ENCODE measurements at regions not wholly inside any gene's neighbourhood (a gene's known extent, or its start where the extent isn't known, plus 50 kb on each side); places are given as distances from the start of the nearest gene placed in this dataset.
"Not testable (repeated sequence)": the region's sequence is repeated elsewhere in the genome, so short reads cannot be mapped to it uniquely, and the experiment has no call there.

- DNase-seq (no peak), ATAC-seq (ENCODE audit: poor library complexity) (no peak)
- intact Hi-C loops (cut with DNase I): no loop called here
Observed at GRCh38 chr6:160804639-160805038, 102.6 kb downstream of the PLG start.

GRCh38 chr6:160808263-160808662 is 106.2 kb downstream of the PLG start:
- intact Hi-C loops (cut with DNase I): no loop called here
- DNase-seq: no peak
- ATAC-seq (ENCODE audit: poor library complexity): no peak

GRCh38 chr6:160810238-160810637 is 108.2 kb downstream of the PLG start:
- ATAC-seq (ENCODE audit: poor library complexity) (no peak), DNase-seq (no peak)
- intact Hi-C loops (cut with DNase I): no loop called here

- DNase-seq: no peak
- intact Hi-C loops (cut with DNase I): no loop called here
- ATAC-seq (ENCODE audit: poor library complexity): no peak
Observed at GRCh38 chr6:160812097-160812496, 110.1 kb downstream of the PLG start.

DNA sequence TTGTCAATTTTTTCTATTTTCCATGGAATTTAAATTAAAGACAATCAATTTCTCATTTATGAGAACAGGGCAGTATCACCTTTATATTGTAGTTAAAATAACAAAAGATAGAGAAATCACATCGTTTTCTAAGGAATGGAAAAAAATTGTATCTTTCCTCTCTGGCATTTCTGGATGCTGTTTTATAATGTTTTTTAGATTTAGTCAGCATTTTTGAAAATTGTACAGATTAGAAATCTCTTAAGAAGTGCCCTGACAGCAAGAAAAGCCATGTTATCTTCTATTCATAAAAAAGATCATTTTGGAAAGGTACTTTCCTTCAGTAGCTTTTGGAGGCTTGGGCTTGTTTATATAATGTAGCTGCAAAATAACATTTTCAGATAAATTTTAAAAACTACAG is 116.9 kb downstream of the PLG start:
- DNase-seq (no peak), ATAC-seq (ENCODE audit: poor library complexity) (no peak)
- intact Hi-C loops (cut with DNase I): no loop called here

GRCh38 chr6:160820661-160821060 is 118.6 kb downstream of the PLG start:
- intact Hi-C loops (cut with DNase I); ATAC-seq (ENCODE audit: poor library complexity); DNase-seq: not testable (repeated sequence)

- intact Hi-C loops (cut with DNase I): no loop called here
- DNase-seq: no peak
- ATAC-seq (ENCODE audit: poor library complexity): no peak
Observed at GRCh38 chr6:160831739-160832138, 129.7 kb downstream of the PLG start.

DNA sequence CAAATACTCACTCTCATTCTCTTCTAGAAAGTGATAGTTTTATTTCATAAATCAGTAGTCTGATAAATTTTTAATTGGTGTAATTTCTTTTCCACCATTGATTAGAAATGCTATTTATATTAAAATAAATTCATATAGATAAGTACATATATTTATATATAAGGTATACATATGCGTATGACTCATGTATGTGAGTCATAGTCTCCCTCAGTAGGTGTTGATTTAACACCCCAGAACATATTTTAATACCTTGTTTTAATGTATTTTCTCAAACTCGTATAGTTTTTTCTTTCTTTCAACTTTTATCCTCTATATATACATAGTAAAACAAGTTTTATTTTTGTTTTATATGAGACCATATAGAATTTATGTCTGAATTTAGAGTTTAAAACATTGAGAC is 130.4 kb downstream of the PLG start:
- intact Hi-C loops (cut with DNase I): no loop called here
- DNase-seq (no peak), ATAC-seq (ENCODE audit: poor library complexity) (no peak)

- no peak for ATAC-seq (ENCODE audit: poor library complexity)
- intact Hi-C loops (cut with DNase I): no loop called here
- DNase-seq: no peak
Observed at GRCh38 chr6:160837146-160837545, 135.1 kb downstream of the PLG start.

GRCh38 chr6:160851031-160851430 is 140.5 kb upstream of the MAP3K4 start:
- intact Hi-C loops (cut with DNase I): no loop called here
- DNase-seq: no peak
- no peak for ATAC-seq (ENCODE audit: poor library complexity)

DNA sequence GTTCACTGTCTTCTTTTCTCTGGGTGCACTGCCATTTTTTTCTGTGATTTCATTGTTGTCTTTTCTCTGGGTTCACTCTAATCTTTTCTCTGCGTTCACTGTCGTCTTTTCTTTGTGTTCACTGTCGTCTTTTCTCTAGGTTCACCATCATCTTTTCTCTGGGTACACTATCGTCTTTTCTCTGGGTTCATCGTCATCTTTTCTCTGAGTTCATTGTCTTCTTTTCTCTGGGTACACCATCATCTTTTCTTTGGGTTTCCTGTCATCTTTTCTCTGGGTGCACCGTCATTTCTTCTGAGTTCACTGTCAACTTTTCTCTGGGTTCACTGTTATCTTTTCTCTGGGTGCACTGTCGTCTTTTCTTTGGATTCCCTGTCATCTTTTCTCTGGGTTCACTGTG is 137.6 kb upstream of the MAP3K4 start:
- intact Hi-C loops (cut with DNase I): no loop called here
- no peak for DNase-seq
- no peak for ATAC-seq (ENCODE audit: poor library complexity)

GRCh38 chr6:160858886-160859285 is 132.7 kb upstream of the MAP3K4 start:
- intact Hi-C loops (cut with DNase I): no loop called here
- DNase-seq (no peak), ATAC-seq (ENCODE audit: poor library complexity) (no peak)

GRCh38 chr6:160859822-160860221 is 131.7 kb upstream of the MAP3K4 start:
- no peak for DNase-seq
- intact Hi-C loops (cut with DNase I): no loop called here
- ATAC-seq (ENCODE audit: poor library complexity): no peak

DNA sequence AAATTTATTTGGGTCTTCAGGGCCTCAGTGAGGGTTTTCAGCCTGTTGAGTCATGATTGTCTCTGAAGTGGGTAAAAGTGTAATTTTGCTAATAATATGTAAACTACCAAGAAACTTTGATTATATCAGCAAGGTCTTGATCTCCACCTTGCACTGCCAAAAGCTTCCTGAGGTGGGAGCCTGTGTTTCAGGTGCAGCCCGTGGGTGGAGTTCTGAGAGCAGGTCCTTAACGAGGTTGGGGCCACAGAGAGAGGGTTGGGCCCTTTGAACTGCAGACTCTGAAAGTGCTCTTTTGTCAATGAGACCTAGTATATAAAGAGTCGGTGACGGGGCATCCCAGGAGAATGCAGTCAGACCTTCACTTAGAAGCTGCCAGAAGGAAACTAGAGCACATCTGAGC is 129.7 kb upstream of the MAP3K4 start:
- intact Hi-C loops (cut with DNase I): no loop called here
- no peak for ATAC-seq (ENCODE audit: poor library complexity)
- DNase-seq: no peak

GRCh38 chr6:160863782-160864181 is 127.8 kb upstream of the MAP3K4 start:
- intact Hi-C loops (cut with DNase I): no loop called here
- no peak for DNase-seq
- ATAC-seq (ENCODE audit: poor library complexity): no peak

DNA sequence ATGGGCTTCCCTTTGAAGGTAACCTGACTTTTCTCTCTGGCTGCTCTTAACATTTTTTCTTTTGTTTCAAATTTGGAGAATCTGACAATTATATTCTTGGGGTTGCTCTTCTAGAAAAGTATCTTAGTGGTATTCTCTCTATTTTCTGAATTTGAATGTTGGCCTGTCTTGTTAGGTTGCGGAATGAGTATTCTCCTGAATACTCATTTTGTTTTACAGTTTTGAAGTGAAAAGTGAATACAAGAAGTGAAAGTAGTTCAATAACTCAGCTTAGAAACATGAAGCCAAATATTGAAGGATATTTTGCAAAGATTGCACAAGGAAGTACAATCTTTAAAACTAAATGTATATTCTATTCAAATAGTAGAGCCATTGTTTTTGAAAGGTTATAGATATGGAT is 120.2 kb upstream of the MAP3K4 start:
- intact Hi-C loops (cut with DNase I): no loop called here
- ATAC-seq (ENCODE audit: poor library complexity): no peak
- no peak for DNase-seq

DNA sequence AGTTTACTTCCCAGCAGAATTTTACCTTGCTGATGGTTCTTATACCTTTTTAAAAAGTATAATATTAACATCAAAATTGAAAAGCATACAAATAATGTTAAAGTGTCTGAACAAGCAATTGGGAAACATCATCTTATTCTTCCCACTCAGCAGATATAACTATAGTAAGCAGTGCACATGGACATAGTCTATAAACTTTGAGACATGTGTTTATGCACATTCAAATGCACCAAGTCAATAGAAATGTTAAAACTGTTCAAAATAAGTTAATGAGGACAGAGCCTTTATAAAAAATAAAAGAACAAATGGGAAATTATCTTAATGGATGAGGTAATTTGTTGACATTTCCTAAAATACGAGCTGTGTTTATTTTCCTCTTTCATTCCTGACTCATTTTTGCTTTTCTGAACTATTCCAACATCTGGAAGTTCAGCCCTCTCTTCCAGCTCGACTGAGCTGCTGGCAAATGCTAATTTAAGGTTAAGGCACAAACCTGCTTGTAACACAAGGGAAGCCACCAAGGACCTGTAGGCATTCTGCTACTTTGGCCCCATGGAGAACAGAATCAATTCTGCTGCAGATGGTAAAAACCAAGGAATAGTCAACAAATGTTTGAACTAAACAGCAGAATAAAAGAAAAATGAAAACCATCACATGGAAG is 110.3 kb upstream of the MAP3K4 start:
- intact Hi-C loops (cut with DNase I): no loop called here
- ATAC-seq (ENCODE audit: poor library complexity) (peak; percentile 51), DNase-seq (no peak)

- ATAC-seq (ENCODE audit: poor library complexity): peak; percentile 77
- intact Hi-C loops (cut with DNase I): no loop called here
- no peak for DNase-seq
Observed at GRCh38 chr6:160882006-160882405, 109.6 kb upstream of the MAP3K4 start.

- intact Hi-C loops (cut with DNase I): no loop called here
- DNase-seq: no peak
- ATAC-seq (ENCODE audit: poor library complexity): peak; percentile 71
Observed at GRCh38 chr6:160882791-160883279, 108.7 kb upstream of the MAP3K4 start.

DNA sequence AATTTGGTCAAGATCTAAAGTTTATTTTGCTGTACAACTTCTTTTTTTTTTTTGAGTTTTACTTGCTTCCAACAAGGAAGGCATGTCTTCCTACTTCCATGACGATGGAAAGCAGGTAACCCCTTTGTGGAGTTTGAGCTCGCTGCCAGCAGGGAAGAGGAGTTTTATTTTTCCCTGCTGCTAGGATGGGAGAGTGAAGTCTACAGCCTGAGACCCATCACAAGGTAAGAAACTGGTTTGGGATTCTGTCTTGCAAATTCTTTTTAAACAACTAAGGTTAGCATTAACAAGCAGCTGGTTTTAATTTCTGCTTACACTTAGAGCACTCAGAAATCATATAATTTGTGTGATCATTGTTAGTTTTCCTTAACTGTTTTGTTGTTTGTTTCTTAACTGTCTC is 108.0 kb upstream of the MAP3K4 start:
- ATAC-seq (ENCODE audit: poor library complexity) (no peak), DNase-seq (no peak)
- intact Hi-C loops (cut with DNase I): no loop called here

GRCh38 chr6:160883999-160884398 is 107.6 kb upstream of the MAP3K4 start:
- no peak for ATAC-seq (ENCODE audit: poor library complexity)
- DNase-seq: no peak
- intact Hi-C loops (cut with DNase I): no loop called here
